Eye (tissue), 1 donor: ENCODE measurements at regions not wholly inside any gene's neighbourhood (a gene's known extent, or its start where the extent isn't known, plus 50 kb on each side); places are given as distances from the start of the nearest gene placed in this dataset.
A peak's percentile ranks its signal among the peaks of the same experiment; 100 is the strongest.

Experiments used
- DNase-seq: peaks from one replicate; pipeline ENCODE4 v3.0.0-alpha.2; 2015

GRCh38 chr1:80673935-80674597 lies 1126.7 kb upstream of the ADGRL2 start:
- peak; percentile 23 for DNase-seq

- DNase-seq, result no peak
These were observed 1132.4 kb upstream of the ADGRL2 start for GRCh38 chr1:80668372-80668771.

DNA sequence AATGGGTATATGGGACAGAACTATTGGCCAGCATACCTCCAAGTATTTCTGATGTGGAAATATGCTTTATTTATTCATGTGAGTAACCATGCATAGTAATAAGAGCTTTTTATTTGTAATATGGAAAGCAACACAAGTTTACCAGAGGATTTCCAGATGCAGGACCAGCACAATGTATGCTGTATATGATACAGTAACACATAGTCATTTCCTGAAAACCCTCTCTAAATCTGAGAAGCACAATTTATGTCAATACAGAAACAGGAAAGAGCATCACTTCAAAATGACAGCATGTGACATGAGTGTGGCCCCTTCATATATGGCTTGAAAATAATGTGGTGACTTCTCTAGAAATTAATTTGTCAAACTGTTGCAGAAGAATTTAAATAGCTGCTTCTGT lies 1134.7 kb upstream of the ADGRL2 start:
- DNase-seq, result no peak

DNA sequence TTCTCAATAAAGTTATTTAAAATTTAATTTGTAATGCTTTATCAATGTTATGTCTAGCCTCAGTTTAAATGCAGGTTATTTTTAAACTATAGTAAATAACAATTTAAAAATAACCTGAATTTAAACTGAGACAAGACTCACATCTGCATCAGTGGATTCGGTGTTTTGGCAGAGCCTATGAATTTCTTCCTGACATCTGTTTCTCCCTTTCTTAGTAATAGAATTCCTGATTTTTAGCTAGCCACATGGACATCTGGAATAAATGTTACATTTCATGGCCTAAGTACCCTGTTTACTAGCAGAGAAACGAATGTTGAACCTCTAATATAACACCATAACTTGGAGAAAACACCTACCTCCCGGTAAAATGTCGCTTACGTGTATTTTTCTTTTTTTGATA lies 1141.6 kb upstream of the ADGRL2 start:
- no peak for DNase-seq

DNA sequence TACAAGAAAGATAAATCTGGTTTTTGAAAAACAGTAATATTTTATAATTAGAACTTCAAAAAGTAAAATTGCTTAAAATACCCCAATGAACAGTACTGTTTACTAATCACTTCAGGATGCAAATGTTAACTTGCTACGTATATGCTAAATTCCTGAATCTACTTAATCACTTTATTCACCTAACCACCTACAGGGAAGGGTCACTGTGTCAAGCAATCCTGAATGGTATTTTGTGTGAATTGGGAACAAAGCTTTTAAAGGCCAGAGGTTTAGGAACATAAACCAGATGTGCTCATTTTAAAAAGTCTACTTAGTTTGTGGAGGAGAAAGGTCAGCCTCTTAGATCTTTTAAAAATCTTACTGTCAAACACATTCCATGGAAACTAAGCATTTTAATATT lies 1143.0 kb upstream of the ADGRL2 start:
- no peak for DNase-seq

DNA sequence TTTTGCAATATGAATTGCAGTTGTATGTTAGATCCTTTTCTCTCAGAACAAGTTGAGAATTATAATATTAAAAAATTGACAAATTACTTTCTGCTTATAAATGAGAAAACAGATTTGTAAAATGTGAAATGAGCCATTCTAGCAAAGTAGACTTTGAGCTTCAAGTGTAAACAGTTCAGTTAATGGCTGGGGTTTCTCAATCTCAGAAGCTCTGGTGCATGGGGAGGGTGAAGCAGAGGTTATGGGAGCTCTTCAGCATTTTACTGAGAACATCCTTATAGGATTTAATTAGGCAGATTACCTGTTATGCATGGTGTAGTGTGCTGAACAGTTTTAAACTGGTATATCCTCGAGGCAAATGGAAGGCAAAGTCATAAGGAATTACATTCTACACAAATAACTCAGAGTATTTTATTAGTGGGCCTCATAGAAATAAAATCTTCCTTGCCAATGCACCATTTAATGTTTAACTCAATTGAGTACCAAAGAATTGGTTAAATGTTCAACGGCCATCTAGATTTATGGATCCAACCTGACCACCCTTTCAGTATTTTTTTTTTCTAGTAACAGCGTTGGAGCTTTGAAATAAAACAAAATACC lies 1143.6 kb upstream of the ADGRL2 start:
- DNase-seq, result peak; percentile 71

GRCh38 chr1:80656641-80657040 lies 1144.1 kb upstream of the ADGRL2 start:
- DNase-seq, result peak; percentile 74

- peak; percentile 54 for DNase-seq
These were observed 1144.6 kb upstream of the ADGRL2 start for GRCh38 chr1:80656014-80656636.

DNA sequence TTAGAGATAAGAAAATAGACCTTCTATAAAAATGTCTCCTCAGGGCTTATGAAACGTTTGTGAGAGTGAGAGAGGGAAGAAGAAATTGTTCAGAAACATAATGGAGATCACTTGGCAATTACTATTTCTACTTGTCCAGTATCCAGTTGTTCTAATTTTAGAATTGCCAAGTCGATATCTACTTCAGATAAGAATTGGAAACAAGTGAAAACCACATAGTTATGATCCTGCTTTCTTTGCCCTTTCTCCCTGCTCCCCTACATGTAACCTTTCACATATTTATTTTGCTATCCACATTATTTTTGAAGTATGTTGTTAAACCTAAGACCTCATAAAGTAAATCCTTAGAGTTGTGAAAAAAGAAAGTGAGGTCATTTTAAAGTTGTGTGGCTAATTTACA lies 1154.7 kb upstream of the ADGRL2 start:
- DNase-seq, result no peak

DNA sequence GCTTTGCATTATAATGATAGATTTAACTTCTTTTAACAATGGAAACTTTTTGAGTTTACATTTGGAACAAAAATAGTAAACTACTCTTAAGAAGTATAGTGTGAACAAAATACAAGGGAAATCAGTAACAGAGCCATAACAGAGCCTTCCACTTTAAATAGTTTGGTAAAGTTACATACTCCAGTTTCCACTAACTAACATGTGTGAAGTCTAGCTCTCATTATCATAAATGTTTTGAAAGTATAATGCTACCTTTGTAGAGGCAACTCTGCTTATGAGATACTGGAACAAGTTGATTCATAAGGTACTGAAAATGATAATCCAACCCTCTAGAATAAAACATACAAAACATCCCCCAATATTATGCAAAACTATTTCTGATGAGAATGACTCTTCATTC lies 1155.1 kb upstream of the ADGRL2 start:
- no peak for DNase-seq

- no peak for DNase-seq
These were observed 1159.8 kb upstream of the ADGRL2 start for GRCh38 chr1:80640978-80641377.

DNA sequence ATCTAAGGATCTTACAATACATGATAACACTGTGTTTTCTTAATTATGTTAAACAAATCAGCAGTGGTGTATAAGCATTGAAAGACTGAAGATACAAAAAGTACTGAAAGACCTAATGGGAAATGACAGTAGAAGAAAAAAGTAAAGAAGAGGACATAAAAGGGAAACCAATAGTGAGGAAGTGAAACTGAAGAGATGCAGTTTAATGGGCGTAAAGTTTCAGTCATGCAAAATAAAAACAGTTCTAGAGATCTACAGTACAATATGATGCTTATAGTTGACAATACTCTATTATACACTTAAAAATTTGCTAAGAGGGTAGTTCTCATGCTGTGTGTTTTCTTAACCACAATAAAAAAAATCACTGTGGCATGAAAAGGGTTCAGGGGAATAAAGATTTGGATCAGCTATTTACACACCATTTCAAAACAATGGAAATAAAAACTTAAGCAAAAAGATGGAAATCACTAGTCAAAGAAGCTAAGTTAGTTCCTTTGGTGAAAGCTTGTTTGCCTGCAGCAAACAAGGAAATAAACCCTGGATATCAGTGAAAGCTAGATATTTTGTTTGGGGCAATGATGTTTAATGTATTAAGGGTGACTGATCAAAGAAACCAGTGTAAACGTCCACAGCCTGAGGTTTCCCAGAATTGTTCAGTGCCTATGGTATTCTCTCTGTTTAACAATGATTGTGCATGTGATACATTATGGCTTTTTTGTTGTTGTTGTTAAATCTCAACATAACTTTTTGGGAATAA lies 1160.8 kb upstream of the ADGRL2 start:
- no peak for DNase-seq

- no peak for DNase-seq
These were observed 1166.6 kb upstream of the ADGRL2 start for GRCh38 chr1:80633947-80634706.

GRCh38 chr1:80632284-80632683 lies 1168.5 kb upstream of the ADGRL2 start:
- no peak for DNase-seq

DNA sequence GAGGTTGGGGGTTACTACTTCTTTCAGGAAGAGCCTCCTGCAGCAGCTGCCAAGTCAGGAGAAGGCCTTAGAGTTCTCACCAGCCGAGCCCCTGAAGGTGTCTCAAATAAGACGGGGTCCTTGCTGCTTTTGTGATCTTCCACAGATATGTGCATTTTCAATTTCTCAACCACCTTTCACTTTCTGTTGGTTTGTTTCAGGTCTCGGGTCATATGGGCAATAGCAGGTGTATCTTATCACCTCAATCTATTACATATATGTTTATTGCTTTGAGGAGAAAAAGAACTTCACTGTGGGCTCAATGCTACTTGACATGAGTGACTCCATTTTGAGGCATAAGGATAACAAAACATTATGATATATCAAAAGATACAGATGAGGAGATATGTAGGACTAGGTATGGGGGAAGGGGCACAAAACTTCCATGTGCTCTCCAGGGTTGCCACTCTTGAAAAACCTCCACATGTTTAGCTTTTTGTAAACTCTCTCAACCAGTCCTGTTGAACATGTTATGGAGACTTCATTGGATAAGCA lies 1171.4 kb upstream of the ADGRL2 start:
- DNase-seq, result no peak

DNA sequence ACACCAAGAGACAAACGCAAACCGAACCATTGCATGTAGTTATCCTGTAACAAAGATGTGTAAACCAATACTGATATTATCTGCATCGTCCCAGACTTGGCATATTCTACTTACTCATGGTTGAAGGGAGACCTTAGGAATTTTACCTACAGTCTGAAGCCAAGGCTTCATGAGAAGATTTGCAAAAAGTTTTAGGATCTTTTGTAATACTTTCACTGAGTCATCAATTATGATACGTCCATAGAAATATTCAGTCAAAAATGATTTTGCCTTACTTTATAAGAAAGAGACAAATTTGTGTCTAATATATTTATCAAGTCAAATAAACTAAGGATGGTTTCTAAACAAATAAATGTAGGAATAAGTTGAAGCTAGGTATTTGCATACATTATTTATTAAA lies 1176.1 kb upstream of the ADGRL2 start:
- DNase-seq, result no peak

DNA sequence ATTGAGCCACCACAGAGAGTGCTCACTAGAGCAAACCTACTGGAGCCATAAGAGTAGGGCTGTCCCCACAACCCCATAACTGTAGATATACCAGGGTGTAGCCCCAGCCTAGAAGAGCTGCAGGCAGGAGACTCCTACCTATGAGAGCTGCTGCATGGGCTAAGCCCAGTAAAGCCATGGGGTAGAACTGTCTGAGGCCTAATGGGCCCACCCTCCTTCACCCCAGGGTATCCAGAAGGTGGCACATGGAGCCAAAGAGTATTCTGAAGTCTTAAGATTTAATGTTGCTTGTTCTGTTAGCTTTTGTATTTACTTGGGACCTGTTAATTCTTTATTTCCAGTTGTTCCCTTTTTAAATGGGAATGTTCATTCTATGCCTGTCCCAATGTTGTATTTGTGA lies 1193.7 kb upstream of the ADGRL2 start:
- no peak for DNase-seq

DNA sequence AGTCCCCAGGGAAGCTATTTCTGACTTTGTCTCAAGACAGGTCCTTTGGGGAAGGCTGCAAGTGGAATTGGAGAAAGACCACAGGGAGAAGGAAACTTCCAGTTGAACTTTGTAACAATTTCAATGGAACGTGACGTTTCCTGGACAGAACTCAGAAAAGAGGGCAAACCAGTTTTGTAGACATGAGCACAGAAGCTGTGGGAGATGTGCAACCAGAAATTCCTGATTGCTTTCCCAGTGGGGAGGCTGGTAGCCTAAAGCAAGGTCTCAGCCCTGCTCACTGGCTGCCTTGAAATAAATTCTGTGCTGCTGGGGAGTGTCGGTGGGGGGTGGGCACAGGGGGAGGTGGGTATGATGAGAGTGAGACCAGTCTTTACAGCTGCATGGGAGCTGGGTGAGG lies 1206.7 kb upstream of the ADGRL2 start:
- no peak for DNase-seq

- DNase-seq, result no peak
These were observed 1207.5 kb upstream of the ADGRL2 start for GRCh38 chr1:80593197-80593596.

GRCh38 chr1:80582980-80583379 lies 1217.8 kb upstream of the ADGRL2 start:
- DNase-seq, result no peak

DNA sequence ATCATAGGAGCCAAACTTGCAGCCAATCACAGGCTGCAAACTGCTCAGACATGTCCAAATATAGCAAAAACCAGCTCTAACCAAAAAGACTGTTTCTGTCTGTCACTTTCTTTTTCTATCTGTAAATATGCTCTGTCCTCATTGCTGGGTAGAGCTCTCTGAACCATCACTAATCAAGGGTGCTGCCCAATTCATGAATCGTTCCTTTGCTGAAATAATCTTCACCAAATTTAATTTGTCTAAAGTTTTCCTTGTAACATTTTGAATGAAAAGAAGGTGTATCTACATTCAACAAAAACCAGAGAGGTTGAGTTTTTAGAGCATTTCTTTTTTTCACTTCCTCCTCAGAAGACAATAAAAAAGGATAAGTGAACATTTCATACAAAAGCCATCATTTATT lies 1221.7 kb upstream of the ADGRL2 start:
- DNase-seq, result no peak

GRCh38 chr1:80566867-80567266 lies 1233.9 kb upstream of the ADGRL2 start:
- no peak for DNase-seq

DNA sequence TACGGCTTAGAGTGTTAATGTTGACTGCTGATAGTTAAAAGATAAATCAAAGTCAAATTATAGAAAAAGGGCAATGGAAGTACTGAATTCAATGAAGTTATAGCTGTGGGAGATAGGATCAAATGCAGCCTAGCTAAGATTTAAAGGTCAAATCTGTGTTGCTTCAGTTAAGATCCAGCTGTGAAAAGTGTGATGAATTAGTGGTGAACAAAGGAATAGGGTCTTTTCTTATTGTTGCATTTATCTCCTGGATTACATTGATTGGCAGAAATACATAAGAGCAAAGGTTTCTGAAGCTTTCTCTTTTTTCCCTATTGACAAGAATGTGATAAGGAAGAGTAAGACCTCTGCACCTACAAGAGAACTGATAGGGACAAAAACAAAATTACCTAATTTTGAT lies 1234.6 kb upstream of the ADGRL2 start:
- DNase-seq, result no peak
